Body of pancreas (tissue), 4 donors: ENCODE measurements at regions not wholly inside any gene's neighbourhood (a gene's known extent, or its start where the extent isn't known, plus 50 kb on each side); places are given as distances from the start of the nearest gene placed in this dataset.

Experiments used
- CTCF ChIP-seq, 7 experiments: fragments of 450-650 bp in 4 of 7; fragments of 200-600 bp in 3 of 7; sonication (generic) in 3 of 7; IDR thresholded peaks; one replicate each; pipeline ENCODE4 v1.5.1; 2016 to 2019; ENCODE audit warnings: antibody characterized with exemption in 7 of 7
- POLR2A ChIP-seq, 3 donors: fragments of 450-650 bp; IDR thresholded peaks; one replicate each; pipeline ENCODE4 v1.6.1; 2016; ENCODE audit warnings: antibody characterized with exemption in 3 of 3, mild to moderate bottlenecking in 2 of 3

- TF ChIP-seq CTCF (IDR thresholded peaks at IDR 0.05) (no peak), POLR2A (IDR thresholded peaks at IDR 0.05) (no peak)
Measured at GRCh38 chr16:63312346-63312745, 1276.1 kb upstream of the CDH8 start.
